H1 (cell line): ENCODE measurements at regions not wholly inside any gene's neighbourhood (a gene's known extent, or its start where the extent isn't known, plus 50 kb on each side); places are given as distances from the start of the nearest gene placed in this dataset.

Source experiments
- CTCF ChIA-PET: fragments of 300-600 bp; sonication (Branson Sonifier 250); formaldehyde crosslinking; loops from one replicate; lab custom pipeline; 2021; ENCODE audit not compliant: partially characterized antibody; lab: Charles Lee
- POLR2A ChIA-PET: fragments of 300-600 bp; sonication (Branson Sonifier 250); formaldehyde crosslinking; loops from one replicate; lab custom pipeline; 2021; ENCODE audit warnings: inconsistent platforms; ENCODE audit not compliant: partially characterized antibody; lab: Charles Lee
- DNase-seq, 2 experiments: peaks; one replicate each; pipeline versions ENCODE4 v3.0.0 to v3.0.0-alpha.2; 2010 to 2022; ENCODE audit warnings: low spot score in 2 of 2, low read depth in 1 of 2, mixed read lengths in 1 of 2
- FAIRE-seq: peaks from 2 replicates; lab custom pipeline; 2011; peaks lifted over from hg19 to GRCh38; lab: Jason Lieb, UNC
- H2AFZ ChIP-seq: 2 replicates; pipeline ENCODE4 v1.8.1; 2012; ENCODE audit warnings: low read length, inconsistent platforms
- H2AK5ac ChIP-seq: 2 replicates; pipeline ENCODE4 v1.6.1; 2013; ENCODE audit warnings: low read depth, low read length
- H2BK120ac ChIP-seq: replicated peaks from 2 replicates; pipeline ENCODE3; 2013; ENCODE audit warnings: low read depth, low read length, inconsistent platforms
- H2BK12ac ChIP-seq: 2 replicates; pipeline ENCODE4 v1.6.1; 2013; ENCODE audit warnings: low read depth, low read length
- H2BK15ac ChIP-seq: 2 replicates; pipeline ENCODE4 v1.6.1; 2013; ENCODE audit warnings: low read length
- H2BK20ac ChIP-seq: 2 replicates; pipeline ENCODE4 v1.6.1; 2013; ENCODE audit warnings: low read length
- H2BK5ac ChIP-seq: 2 replicates; pipeline ENCODE4 v1.6.1; 2013; ENCODE audit warnings: low read depth, low read length
- H3K14ac ChIP-seq: 2 replicates; pipeline ENCODE4 v1.6.1; 2013; ENCODE audit warnings: inconsistent platforms; ENCODE audit not compliant: insufficient read length
- H3K18ac ChIP-seq: 2 replicates; pipeline ENCODE4 v1.6.1; 2013; ENCODE audit warnings: low read length; ENCODE audit errors: extremely low read depth
- H3K23ac ChIP-seq: 2 replicates; pipeline ENCODE4 v1.6.1; 2013; ENCODE audit warnings: inconsistent platforms; ENCODE audit not compliant: insufficient read length
- H3K23me2 ChIP-seq: 2 replicates; pipeline ENCODE4 v1.6.1; 2013; ENCODE audit warnings: low read depth, low read length
- H3K27ac ChIP-seq: 2 replicates; pipeline ENCODE4 v1.6.1; 2011; ENCODE audit warnings: low read depth, low read length, inconsistent platforms
- H3K27me3 ChIP-seq, 4 experiments: replicated peaks in 1 of 4; 1 replicate in 1 of 4; 2 replicates in 3 of 4; pipeline versions ENCODE4 v1.6.1 to v1.8.1; 2011 to 2013; ENCODE audit warnings: low read length in 3 of 4, mild to moderate bottlenecking in 3 of 4, inconsistent platforms in 2 of 4, mixed read lengths in 2 of 4, moderate library complexity in 1 of 4; ENCODE audit not compliant: control insufficient read depth in 3 of 4, insufficient read depth in 3 of 4; ENCODE audit errors: extremely low read depth in 1 of 4
- H3K36me3 ChIP-seq, 4 experiments: 2 replicates each; pipeline versions ENCODE4 v1.6.1 to v1.8.1; 2011 to 2013; ENCODE audit warnings: mild to moderate bottlenecking in 4 of 4, low read length in 3 of 4, moderate library complexity in 2 of 4, control low read depth in 1 of 4, inconsistent platforms in 1 of 4; ENCODE audit not compliant: insufficient read depth in 4 of 4, control insufficient read depth in 2 of 4
- H3K4ac ChIP-seq: replicated peaks from 2 replicates; pipeline ENCODE3; 2013; ENCODE audit warnings: low read length, low read depth, mixed read lengths, inconsistent platforms; ENCODE audit not compliant: insufficient read length
- H3K4me1 ChIP-seq, 4 experiments: replicated peaks in 1 of 4; 1 replicate in 1 of 4; 2 replicates in 3 of 4; pipeline versions ENCODE4 v1.6.1 to v1.8.1; 2011 to 2013; ENCODE audit warnings: low read length in 3 of 4, inconsistent platforms in 2 of 4, mixed read lengths in 1 of 4; ENCODE audit not compliant: insufficient read depth in 4 of 4, control insufficient read depth in 3 of 4
- H3K4me2 ChIP-seq, 2 experiments: 2 replicates each; pipeline versions ENCODE4 v1.6.1 to v1.8.1; 2011 to 2013; ENCODE audit warnings: low read depth in 2 of 2, low read length in 2 of 2, control low read depth in 1 of 2, inconsistent platforms in 1 of 2, mild to moderate bottlenecking in 1 of 2; ENCODE audit not compliant: insufficient read depth in 1 of 2
- H3K4me3 ChIP-seq, 4 experiments: fragments of 200-600, 300-600 bp in 1 of 4; sonication (generic), shearing (Covaris generic), sonication (Bioruptor Twin) in 1 of 4; 2 replicates each; pipeline versions ENCODE4 v1.5.1 to v1.8.1; 2011 to 2016; ENCODE audit warnings: low read length in 4 of 4, low read depth in 3 of 4, control low read depth in 2 of 4, inconsistent platforms in 2 of 4, mild to moderate bottlenecking in 2 of 4, mixed read lengths in 1 of 4, moderate library complexity in 1 of 4; ENCODE audit not compliant: insufficient read depth in 2 of 4; ENCODE audit errors: extremely low read depth in 1 of 4
- H3K56ac ChIP-seq: replicated peaks from 2 replicates; pipeline ENCODE3; 2013; ENCODE audit warnings: low read depth, mild to moderate bottlenecking, mixed read lengths, low read length, inconsistent platforms; ENCODE audit not compliant: insufficient read length
- H3K79me1 ChIP-seq: 2 replicates; pipeline ENCODE4 v1.6.1; 2013; ENCODE audit warnings: low read depth, low read length, control low read depth
- H3K79me2 ChIP-seq, 2 experiments: 2 replicates each; pipeline versions ENCODE4 v1.6.1 to v1.8.1; 2012 to 2013; ENCODE audit warnings: low read length in 2 of 2, mild to moderate bottlenecking in 2 of 2, inconsistent platforms in 1 of 2; ENCODE audit not compliant: insufficient read depth in 2 of 2, control insufficient read depth in 1 of 2
- H3K9ac ChIP-seq, 4 experiments: replicated peaks in 1 of 4; 1 replicate in 1 of 4; 2 replicates in 3 of 4; pipeline versions ENCODE4 v1.6.1 to v1.8.1; 2011 to 2013; ENCODE audit warnings: low read depth in 3 of 4, low read length in 3 of 4, control low read depth in 2 of 4, mild to moderate bottlenecking in 2 of 4, moderate library complexity in 2 of 4, inconsistent platforms in 1 of 4; ENCODE audit errors: extremely low read depth in 1 of 4
- H3K9me3 ChIP-seq, 2 experiments: 2 replicates each; pipeline versions ENCODE4 v1.6.1 to v1.8.1; 2012 to 2013; ENCODE audit warnings: mild to moderate bottlenecking in 2 of 2, moderate library complexity in 2 of 2, control low read depth in 1 of 2, inconsistent platforms in 1 of 2, low read depth in 1 of 2, low read length in 1 of 2, mixed read lengths in 1 of 2; ENCODE audit not compliant: insufficient read depth in 2 of 2
- H4K20me1 ChIP-seq, 2 experiments: replicated peaks in 1 of 2; 2 replicates each; pipeline versions ENCODE3 to v1.8.1; 2011 to 2013; ENCODE audit warnings: inconsistent platforms in 2 of 2, low read length in 2 of 2, mild to moderate bottlenecking in 1 of 2; ENCODE audit not compliant: insufficient read depth in 2 of 2, control insufficient read depth in 1 of 2
- H4K5ac ChIP-seq: 2 replicates; pipeline ENCODE4 v1.6.1; 2013; ENCODE audit warnings: low read length, low read depth, mixed read lengths, inconsistent platforms; ENCODE audit not compliant: insufficient read length
- H4K8ac ChIP-seq: 2 replicates; pipeline ENCODE4 v1.8.0; 2013; ENCODE audit warnings: mild to moderate bottlenecking, moderate library complexity, low read length, inconsistent platforms; ENCODE audit not compliant: insufficient read depth; ENCODE audit errors: extremely low read depth
- H4K91ac ChIP-seq: replicated peaks from 2 replicates; pipeline ENCODE3; 2013; ENCODE audit warnings: low read length, mixed read lengths, inconsistent platforms; ENCODE audit not compliant: insufficient read length
- BRCA1 ChIP-seq: IDR thresholded peaks from 2 replicates; pipeline ENCODE4 v1.6.1; 2012; ENCODE audit warnings: low read depth, low read length, improper control_type of control experiment
- CBX8 ChIP-seq: fragments of 300-800, 300-1000 bp; sonication (generic); IDR thresholded peaks from 2 replicates; pipeline ENCODE4 v1.7.1; 2016; ENCODE audit warnings: low read depth, low read length, borderline replicate concordance
- EGR1 ChIP-seq: IDR thresholded peaks from 2 replicates; pipeline ENCODE4 v1.6.1; 2011; ENCODE audit warnings: low read depth, low read length, borderline replicate concordance
- GABPA ChIP-seq: IDR thresholded peaks from 2 replicates; pipeline ENCODE4 v1.6.1; 2011; ENCODE audit warnings: mild to moderate bottlenecking, low read length, moderate library complexity, borderline replicate concordance; ENCODE audit not compliant: insufficient read depth
- PHF8 ChIP-seq: fragments of 200-600 bp; sonication (generic); conservative IDR thresholded peaks from 2 replicates; pipeline ENCODE4 v1.7.1; 2012; ENCODE audit warnings: low read depth, mild to moderate bottlenecking, inconsistent platforms, low read length, moderate library complexity
- RAD21 ChIP-seq, 2 experiments: IDR thresholded peaks in 1 of 2; conservative IDR thresholded peaks in 1 of 2; 2 replicates each; pipeline ENCODE4 v1.6.1; 2011; ENCODE audit warnings: low read depth in 2 of 2, low read length in 2 of 2, improper control_type of control experiment in 1 of 2, inconsistent platforms in 1 of 2, mild to moderate bottlenecking in 1 of 2, moderate library complexity in 1 of 2
- SIX5 ChIP-seq: IDR thresholded peaks from 2 replicates; pipeline ENCODE4 v1.6.1; 2011; ENCODE audit warnings: mild to moderate bottlenecking, low read depth, low read length
- SRF ChIP-seq: IDR thresholded peaks from 2 replicates; pipeline ENCODE4 v1.6.1; 2011; ENCODE audit warnings: mild to moderate bottlenecking, low read depth, low read length, moderate library complexity
- TAF1 ChIP-seq: IDR thresholded peaks from 2 replicates; pipeline ENCODE4 v1.6.1; 2011; ENCODE audit warnings: mild to moderate bottlenecking, low read depth, low read length
- TBP ChIP-seq: IDR thresholded peaks from 2 replicates; pipeline ENCODE4 v1.6.1; 2011; ENCODE audit warnings: low read depth, low read length, improper control_type of control experiment
- WGBS, 2 experiments: shearing (Covaris generic) in 1 of 2; methylation state at CpG; one replicate each; pipeline versions ENCODE4 v1.1.6 to v1.1.7; 2013 to 2015; ENCODE audit warnings: low lambda C conversion rate in 2 of 2, mixed read lengths in 2 of 2, inconsistent platforms in 1 of 2, low coverage in 1 of 2, missing lambda C conversion rate in 1 of 2; ENCODE audit not compliant: insufficient replicate concordance in 2 of 2, insufficient coverage in 1 of 2, insufficient read length in 1 of 2; ENCODE audit errors: extremely low coverage in 1 of 2, missing lambda C conversion rate in 1 of 2; 5-methylcytosine and 5-hydroxymethylcytosine counted together
- TF ChIP-seq, protein P1 (sequence below), 3 experiments: IDR thresholded peaks; 1 replicate in 2 of 3; 2 replicates in 1 of 3; pipeline versions ENCODE4 v1.5.1 to v1.6.1; 2011; ENCODE audit warnings: low read length in 3 of 3, mild to moderate bottlenecking in 3 of 3, inconsistent platforms in 2 of 3, low read depth in 1 of 3, moderate library complexity in 1 of 3; ENCODE audit not compliant: insufficient read depth in 1 of 3; ENCODE audit errors: control extremely low read depth in 1 of 3
- TF ChIP-seq, protein P2 (sequence below): IDR thresholded peaks from 2 replicates; pipeline ENCODE4 v1.6.1; 2011; ENCODE audit warnings: low read depth, mild to moderate bottlenecking, low read length; ENCODE audit not compliant: insufficient read depth

DNA sequence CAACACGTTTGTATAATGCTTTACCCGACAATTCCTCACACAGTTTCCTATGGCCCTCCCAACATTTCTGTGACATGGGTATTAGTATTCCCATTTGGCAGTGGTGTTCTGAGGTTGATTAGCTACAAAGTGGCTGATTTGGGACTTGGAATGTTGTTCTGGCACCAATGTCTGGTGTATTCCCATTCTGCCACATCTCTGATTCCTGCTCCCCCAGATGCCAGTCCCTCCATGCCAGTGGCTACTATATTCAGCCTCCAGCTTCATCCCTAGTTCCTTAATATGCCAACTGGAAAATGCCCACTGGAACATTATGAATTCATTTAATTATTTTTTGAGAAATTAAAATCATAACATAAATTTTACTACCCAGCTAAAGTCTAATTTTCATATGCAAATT, 60.6 kb upstream of the NBEA start:
- Histone ChIP-seq H3K18ac (no peak overlapping the region), H3K56ac (no peak overlapping the region), H3K79me1 (no peaks in the 10 kb centered on the region), H3K9me3 (no peaks in the 10 kb centered on the region), H3K23me2 (no peaks in the 10 kb centered on the region), H3K4ac (no peak overlapping the region), H3K23ac (no peak overlapping the region), H2AK5ac (no peak overlapping the region), H2BK12ac (no peak overlapping the region), H4K91ac (no peak overlapping the region), H2BK20ac (no peak overlapping the region), H2BK120ac (no peak overlapping the region), H4K20me1 (no peaks in the 10 kb centered on the region), H2BK15ac (no peak overlapping the region), H3K27ac (no peak overlapping the region), H3K4me3 (no peak overlapping the region), H3K4me2 (no peak overlapping the region), H2AFZ (no peak overlapping the region), H3K79me2 (no peaks in the 10 kb centered on the region), H4K5ac (no peak overlapping the region), H3K36me3 (no peaks in the 10 kb centered on the region), H3K4me1 (no peaks in the 10 kb centered on the region; a peak in 1 of 7 replicates), H3K14ac (no peak overlapping the region), H3K9ac (no peak overlapping the region), H2BK5ac (no peak overlapping the region), H3K27me3 (no peaks in the 10 kb centered on the region), H4K8ac (no peak overlapping the region)
- ChIA-PET POLR2A (no interaction called here), CTCF (no interaction called here)
- 89% methylated on average over 2 of the region's 2 CpGs; no CpG with 5 or more reads in 1 of the 2 experiments for WGBS, 2 experiments
- FAIRE-seq (no peak), DNase-seq (no peak)
- TF ChIP-seq, protein P1, sequence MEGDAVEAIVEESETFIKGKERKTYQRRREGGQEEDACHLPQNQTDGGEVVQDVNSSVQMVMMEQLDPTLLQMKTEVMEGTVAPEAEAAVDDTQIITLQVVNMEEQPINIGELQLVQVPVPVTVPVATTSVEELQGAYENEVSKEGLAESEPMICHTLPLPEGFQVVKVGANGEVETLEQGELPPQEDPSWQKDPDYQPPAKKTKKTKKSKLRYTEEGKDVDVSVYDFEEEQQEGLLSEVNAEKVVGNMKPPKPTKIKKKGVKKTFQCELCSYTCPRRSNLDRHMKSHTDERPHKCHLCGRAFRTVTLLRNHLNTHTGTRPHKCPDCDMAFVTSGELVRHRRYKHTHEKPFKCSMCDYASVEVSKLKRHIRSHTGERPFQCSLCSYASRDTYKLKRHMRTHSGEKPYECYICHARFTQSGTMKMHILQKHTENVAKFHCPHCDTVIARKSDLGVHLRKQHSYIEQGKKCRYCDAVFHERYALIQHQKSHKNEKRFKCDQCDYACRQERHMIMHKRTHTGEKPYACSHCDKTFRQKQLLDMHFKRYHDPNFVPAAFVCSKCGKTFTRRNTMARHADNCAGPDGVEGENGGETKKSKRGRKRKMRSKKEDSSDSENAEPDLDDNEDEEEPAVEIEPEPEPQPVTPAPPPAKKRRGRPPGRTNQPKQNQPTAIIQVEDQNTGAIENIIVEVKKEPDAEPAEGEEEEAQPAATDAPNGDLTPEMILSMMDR (IDR thresholded peaks at IDR 0.05; ENCODE audit: control extremely low read depth in 1 of 3, insufficient read depth in 1 of 3, low read depth in 1 of 3, low read length in 3 of 3), result no peak
- TF ChIP-seq EGR1 (no peak), TAF1 (no peak), SRF (no peak), RAD21 (IDR thresholded peaks at IDR 0.05 in 1 of 2, conservative IDR thresholded peaks at IDR 0.05 in 1 of 2; ENCODE audit: low read depth in 2 of 2, low read length in 2 of 2) (no peak), SIX5 (no peak), PHF8 (no peak), CBX8 (no peak), TBP (no peak), BRCA1 (no peak), GABPA (no peak)
- TF ChIP-seq, protein P2, sequence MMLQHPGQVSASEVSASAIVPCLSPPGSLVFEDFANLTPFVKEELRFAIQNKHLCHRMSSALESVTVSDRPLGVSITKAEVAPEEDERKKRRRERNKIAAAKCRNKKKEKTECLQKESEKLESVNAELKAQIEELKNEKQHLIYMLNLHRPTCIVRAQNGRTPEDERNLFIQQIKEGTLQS, result no peak
